GM12891 (cell line): ENCODE measurements at regions not wholly inside any gene's neighbourhood (a gene's known extent, or its start where the extent isn't known, plus 50 kb on each side); places are given as distances from the start of the nearest gene placed in this dataset.

ENCODE experiments used
- POLR2A ChIP-seq: IDR thresholded peaks from 2 replicates; pipeline ENCODE4 v1.6.1; 2011; ENCODE audit warnings: low read depth, low read length, control low read depth
- POLR2AphosphoS5 ChIP-seq: IDR thresholded peaks from 2 replicates; pipeline ENCODE4 v1.6.1; 2011; ENCODE audit warnings: low read depth, low read length, control low read depth
- POU2F2 ChIP-seq: IDR thresholded peaks from 2 replicates; pipeline ENCODE4 v1.6.1; 2011; ENCODE audit warnings: low read depth, mild to moderate bottlenecking, control low read depth, low read length, moderate library complexity
- SPI1 ChIP-seq: IDR thresholded peaks from 2 replicates; pipeline ENCODE4 v1.6.1; 2011; ENCODE audit warnings: low read depth, low read length, control low read depth
- TAF1 ChIP-seq: IDR thresholded peaks from 2 replicates; pipeline ENCODE4 v1.6.1; 2011; ENCODE audit warnings: low read depth, low read length, control low read depth

- no peak for TF ChIP-seq POLR2A
- no peak for TF ChIP-seq POLR2AphosphoS5
- TF ChIP-seq SPI1, result no peak
- no peak for TF ChIP-seq TAF1
- TF ChIP-seq POU2F2, result no peak
Observed at GRCh38 chr1:215005656-215006345, 76.7 kb upstream of the KCNK2 start.
